Adrenal gland (tissue), 5 donors: ENCODE measurements at regions not wholly inside any gene's neighbourhood (a gene's known extent, or its start where the extent isn't known, plus 50 kb on each side); places are given as distances from the start of the nearest gene placed in this dataset.

Experiments
- CTCF ChIP-seq, 6 experiments: fragments of 450-650 bp in 4 of 6; fragments of 200-600 bp in 2 of 6; sonication (generic) in 1 of 6; IDR thresholded peaks; 1 replicate in 5 of 6; 2 replicates in 1 of 6; pipeline versions ENCODE4 v1.5.1 to v1.8.0; 2016 to 2021; ENCODE audit warnings: antibody characterized with exemption in 6 of 6, mild to moderate bottlenecking in 2 of 6, moderate library complexity in 1 of 6
- POLR2A ChIP-seq, 2 donors: fragments of 450-650 bp; IDR thresholded peaks; one replicate each; pipeline ENCODE4 v1.6.1; 2017; ENCODE audit warnings: antibody characterized with exemption in 2 of 2, mild to moderate bottlenecking in 2 of 2, moderate library complexity in 1 of 2
- donor health status: DM: no; HTN: no; CAD: no.

GRCh38 chr2:65582364-65582763 is 150.0 kb upstream of the SPRED2 start:
- TF ChIP-seq CTCF (IDR thresholded peaks at IDR 0.05) (no peak), POLR2A (IDR thresholded peaks at IDR 0.05) (no peak)
